Amygdala (tissue), 56 donors: ENCODE measurements at regions not wholly inside any gene's neighbourhood (a gene's known extent, or its start where the extent isn't known, plus 50 kb on each side); places are given as distances from the start of the nearest gene placed in this dataset.

Source experiments
- DNase-seq, 56 donors: peaks; one replicate each; lab custom pipeline; 2025; lab: John Stamatoyannopoulos, UW

GRCh38 chr16:9495824-9496223 lies 404.4 kb downstream of the HAPSTR1 start:
- DNase-seq: no peak

GRCh38 chr16:9497750-9498149 lies 406.3 kb downstream of the HAPSTR1 start:
- DNase-seq: no peak

- DNase-seq: peak in 2 of 56 donors; percentile 1 to 6
Measured at GRCh38 chr16:9499941-9500593, 408.6 kb downstream of the HAPSTR1 start.

GRCh38 chr16:9500872-9501271 lies 409.4 kb downstream of the HAPSTR1 start:
- DNase-seq: no peak

GRCh38 chr16:9503251-9503984 lies 412.0 kb downstream of the HAPSTR1 start:
- DNase-seq: no peak

- no peak for DNase-seq
Measured at GRCh38 chr16:9508328-9508936, 417.0 kb downstream of the HAPSTR1 start.

- DNase-seq: no peak
Measured at GRCh38 chr16:9509663-9510062, 418.2 kb downstream of the HAPSTR1 start.

- no peak for DNase-seq
Measured at GRCh38 chr16:9511389-9511788, 419.9 kb downstream of the HAPSTR1 start.

GRCh38 chr16:9516444-9516843 lies 425.0 kb downstream of the HAPSTR1 start:
- DNase-seq: no peak

GRCh38 chr16:9518051-9518450 lies 426.6 kb downstream of the HAPSTR1 start:
- peak in 2 of 56 donors; percentile 2 to 13 for DNase-seq

GRCh38 chr16:9518581-9518980 lies 427.1 kb downstream of the HAPSTR1 start:
- no peak for DNase-seq

GRCh38 chr16:9521749-9522370 lies 430.4 kb downstream of the HAPSTR1 start:
- DNase-seq: no peak

GRCh38 chr16:9522614-9523013 lies 431.2 kb downstream of the HAPSTR1 start:
- DNase-seq: no peak

GRCh38 chr16:9523994-9524393 lies 432.6 kb downstream of the HAPSTR1 start:
- DNase-seq: no peak

- DNase-seq: no peak
Measured at GRCh38 chr16:9525037-9525436, 433.6 kb downstream of the HAPSTR1 start.

GRCh38 chr16:9526791-9527190 lies 435.3 kb downstream of the HAPSTR1 start:
- no peak for DNase-seq

- DNase-seq: no peak
Measured at GRCh38 chr16:9527976-9528375, 436.5 kb downstream of the HAPSTR1 start.

- no peak for DNase-seq
Measured at GRCh38 chr16:9528511-9529079, 437.2 kb downstream of the HAPSTR1 start.

GRCh38 chr16:9533042-9533441 lies 441.6 kb downstream of the HAPSTR1 start:
- DNase-seq: no peak

- DNase-seq: peak in 1 of 56 donors; percentile 6
Measured at GRCh38 chr16:9534759-9535158, 443.3 kb downstream of the HAPSTR1 start.

- no peak for DNase-seq
Measured at GRCh38 chr16:9536905-9537304, 445.5 kb downstream of the HAPSTR1 start.
